Thymus (tissue), 11 donors: ENCODE measurements at regions not wholly inside any gene's neighbourhood (a gene's known extent, or its start where the extent isn't known, plus 50 kb on each side); places are given as distances from the start of the nearest gene placed in this dataset.

Experiments used
- DNase-seq, 9 donors: peaks; one replicate each; pipeline ENCODE4 v3.0.0-alpha.2; 2013; ENCODE audit warnings: low spot score in 9 of 9, low read depth in 6 of 9, missing footprints in 1 of 9
- H3K27ac ChIP-seq, 2 donors: one replicate each; pipeline ENCODE4 v1.5.1; 2013; ENCODE audit warnings: control low read depth in 1 of 2, low read depth in 1 of 2, low read length in 1 of 2, mild to moderate bottlenecking in 1 of 2, moderate library complexity in 1 of 2
- H3K27me3 ChIP-seq, 2 donors: one replicate each; pipeline ENCODE4 v1.5.1; 2013; ENCODE audit warnings: low read length in 1 of 2; ENCODE audit not compliant: control insufficient read depth in 2 of 2, insufficient read depth in 1 of 2
- H3K36me3 ChIP-seq, 2 donors: one replicate each; pipeline ENCODE4 v1.5.1; 2013; ENCODE audit warnings: low read length in 1 of 2, mild to moderate bottlenecking in 1 of 2, moderate library complexity in 1 of 2; ENCODE audit not compliant: control insufficient read depth in 2 of 2, insufficient read depth in 2 of 2
- H3K4me1 ChIP-seq, 2 donors: one replicate each; pipeline ENCODE4 v1.5.1; 2013; ENCODE audit warnings: low read length in 2 of 2; ENCODE audit not compliant: control insufficient read depth in 2 of 2, insufficient read depth in 2 of 2
- H3K4me3 ChIP-seq, 2 donors: one replicate each; pipeline ENCODE4 v1.5.1; 2013; ENCODE audit warnings: low read length in 2 of 2, control low read depth in 1 of 2, mild to moderate bottlenecking in 1 of 2
- H3K9me3 ChIP-seq, 2 donors: one replicate each; pipeline ENCODE4 v1.5.1; 2013; ENCODE audit warnings: low read length in 1 of 2, mild to moderate bottlenecking in 1 of 2; ENCODE audit not compliant: control insufficient read depth in 2 of 2, insufficient read depth in 1 of 2
- WGBS: extraction: QIAGEN DNeasy Blood & Tissue Kit; methylation state at CpG from one replicate; pipeline ENCODE4 v1.1.7; 2013; 5-methylcytosine and 5-hydroxymethylcytosine counted together
- donor health status: healthy.

- Histone ChIP-seq H3K4me1 (no peaks in the 10 kb centered on the region), H3K27me3 (no peaks in the 10 kb centered on the region), H3K27ac (no peak overlapping the region), H3K9me3 (no peaks in the 10 kb centered on the region), H3K4me3 (no peak overlapping the region), H3K36me3 (no peaks in the 10 kb centered on the region)
- WGBS, result 65% methylated on average over 3 of the region's 3 CpGs
- DNase-seq, result no peak
These were observed 664.7 kb upstream of the NEGR1 start for GRCh38 chr1:72946903-72947499.

DNA sequence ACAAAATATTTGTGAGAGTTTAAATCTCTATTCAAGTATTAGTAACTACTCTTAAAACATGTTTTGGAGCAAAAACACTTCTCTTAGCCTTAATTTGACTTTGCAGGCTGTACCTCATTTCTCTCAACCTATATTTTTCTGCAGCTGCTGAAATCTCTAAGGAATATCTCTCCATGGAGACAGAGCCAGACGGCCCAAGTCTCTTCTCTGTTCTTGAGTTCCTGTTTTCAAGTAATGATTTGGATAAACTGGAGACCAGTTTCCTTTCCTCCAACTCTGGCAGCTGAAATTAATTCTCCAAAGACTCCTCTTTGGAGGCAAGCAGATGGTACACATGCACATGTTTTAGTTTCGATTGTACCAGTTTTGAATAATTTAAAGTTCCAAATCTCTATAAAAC is 659.7 kb upstream of the NEGR1 start:
- WGBS, result 61% methylated on average over 2 of the region's 2 CpGs
- Histone ChIP-seq H3K4me1 (no peaks in the 10 kb centered on the region), H3K9me3 (no peaks in the 10 kb centered on the region), H3K36me3 (no peaks in the 10 kb centered on the region), H3K4me3 (no peak overlapping the region), H3K27ac (no peak overlapping the region), H3K27me3 (no peaks in the 10 kb centered on the region)
- DNase-seq, result no peak

DNA sequence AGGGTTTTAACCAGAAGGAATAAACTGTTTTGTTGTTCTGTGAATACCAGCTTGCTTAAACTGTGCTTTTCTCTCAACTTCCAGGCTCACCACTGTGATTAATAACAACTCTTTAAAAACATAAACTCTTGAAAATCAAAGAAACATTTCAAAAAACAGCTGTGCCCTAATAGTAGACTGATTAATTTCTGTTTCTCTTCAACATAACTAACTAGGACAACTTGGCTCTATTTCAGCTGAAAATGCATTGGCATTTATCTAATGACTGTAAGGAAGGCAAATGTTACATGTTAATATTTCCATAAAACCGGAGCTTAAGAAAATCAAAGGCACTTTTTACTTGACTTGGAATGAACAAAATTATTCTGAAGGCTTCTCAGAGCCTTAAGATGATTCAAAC is 656.1 kb upstream of the NEGR1 start:
- Histone ChIP-seq H3K4me3 (no peak overlapping the region), H3K9me3 (no peaks in the 10 kb centered on the region), H3K4me1 (no peaks in the 10 kb centered on the region), H3K27ac (no peak overlapping the region), H3K36me3 (no peaks in the 10 kb centered on the region), H3K27me3 (no peaks in the 10 kb centered on the region)
- no peak for DNase-seq
- WGBS, result 90% methylated on average over 1 of the region's 1 CpG

- H3K27me3 ChIP-seq, result no peaks in the 10 kb centered on the region
- DNase-seq, result no peak
- H3K4me1 ChIP-seq, result no peaks in the 10 kb centered on the region
- 45% methylated on average over 1 of the region's 1 CpG for WGBS
- no peaks in the 10 kb centered on the region for H3K9me3 ChIP-seq
- H3K27ac ChIP-seq, result no peak overlapping the region
- H3K4me3 ChIP-seq, result no peak overlapping the region
- H3K36me3 ChIP-seq, result no peaks in the 10 kb centered on the region
These were observed 655.6 kb upstream of the NEGR1 start for GRCh38 chr1:72937905-72938304.

- WGBS, result 96% methylated on average over 8 of the region's 8 CpGs
- no peak for DNase-seq
- H3K27me3 ChIP-seq, result no peaks in the 10 kb centered on the region
- no peaks in the 10 kb centered on the region for H3K4me1 ChIP-seq
- no peak overlapping the region for H3K27ac ChIP-seq
- no peaks in the 10 kb centered on the region for H3K9me3 ChIP-seq
- no peak overlapping the region for H3K4me3 ChIP-seq
- no peaks in the 10 kb centered on the region for H3K36me3 ChIP-seq
These were observed 654.6 kb upstream of the NEGR1 start for GRCh38 chr1:72936942-72937341.

DNA sequence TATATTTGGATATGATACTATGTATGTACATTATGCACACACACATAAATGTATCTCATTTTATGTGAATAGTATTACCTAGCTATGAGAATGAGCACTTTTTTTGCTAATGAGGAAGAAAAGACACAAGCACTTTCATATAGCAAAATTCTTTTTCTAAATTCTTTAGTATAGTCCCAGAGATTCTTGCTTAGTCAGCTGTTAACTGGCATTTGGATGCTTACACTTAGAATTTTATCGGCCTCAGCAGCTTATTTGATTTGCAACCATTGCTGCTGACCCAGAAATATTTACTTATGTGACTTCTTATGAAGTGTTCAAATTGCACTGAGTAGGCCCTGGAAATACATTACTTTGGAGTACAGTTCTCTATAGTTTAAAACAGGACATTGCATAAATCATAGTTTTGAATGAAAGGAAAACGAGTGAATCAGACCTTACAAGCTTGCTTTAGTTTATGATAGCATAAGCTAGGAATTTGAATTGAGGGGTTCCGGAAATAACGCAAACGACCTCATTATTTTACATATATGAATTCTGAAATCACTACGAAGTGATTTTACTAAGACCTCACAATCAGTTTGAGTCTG is 653.9 kb upstream of the NEGR1 start:
- H3K27me3 ChIP-seq, result no peaks in the 10 kb centered on the region
- no peak overlapping the region for H3K27ac ChIP-seq
- H3K36me3 ChIP-seq, result no peaks in the 10 kb centered on the region
- H3K4me1 ChIP-seq, result no peaks in the 10 kb centered on the region
- no peaks in the 10 kb centered on the region for H3K9me3 ChIP-seq
- DNase-seq, result no peak
- 93% methylated on average over 6 of the region's 6 CpGs for WGBS
- H3K4me3 ChIP-seq, result no peak overlapping the region

DNA sequence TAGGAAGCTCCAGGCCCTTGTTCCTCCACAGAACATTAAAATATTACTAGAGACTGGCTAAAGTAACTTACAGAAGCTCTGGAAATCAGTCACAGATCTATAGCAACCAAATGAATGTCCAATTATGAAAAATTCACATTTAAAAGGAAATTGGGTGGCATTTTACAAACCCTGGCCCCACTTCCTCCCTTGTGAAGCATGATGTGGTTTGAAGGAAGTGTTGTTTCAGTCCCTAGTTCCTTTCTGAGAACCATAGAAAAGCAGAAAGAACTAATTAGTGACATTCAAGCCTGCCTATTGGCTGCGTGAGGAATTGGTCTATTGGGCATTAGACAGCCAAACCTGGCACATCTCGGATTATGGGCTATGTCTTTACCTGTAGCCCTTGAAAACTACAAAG is 649.7 kb upstream of the NEGR1 start:
- Histone ChIP-seq H3K4me3 (no peak overlapping the region), H3K9me3 (no peaks in the 10 kb centered on the region), H3K27me3 (no peaks in the 10 kb centered on the region), H3K4me1 (no peaks in the 10 kb centered on the region), H3K27ac (no peak overlapping the region), H3K36me3 (no peaks in the 10 kb centered on the region)
- 92% methylated on average over 2 of the region's 2 CpGs for WGBS
- no peak for DNase-seq

- no peaks in the 10 kb centered on the region for H3K4me1 ChIP-seq
- no peak overlapping the region for H3K4me3 ChIP-seq
- WGBS, result 94% methylated on average over 3 of the region's 3 CpGs
These were observed 648.2 kb upstream of the NEGR1 start for GRCh38 chr1:72930528-72930927.

DNA sequence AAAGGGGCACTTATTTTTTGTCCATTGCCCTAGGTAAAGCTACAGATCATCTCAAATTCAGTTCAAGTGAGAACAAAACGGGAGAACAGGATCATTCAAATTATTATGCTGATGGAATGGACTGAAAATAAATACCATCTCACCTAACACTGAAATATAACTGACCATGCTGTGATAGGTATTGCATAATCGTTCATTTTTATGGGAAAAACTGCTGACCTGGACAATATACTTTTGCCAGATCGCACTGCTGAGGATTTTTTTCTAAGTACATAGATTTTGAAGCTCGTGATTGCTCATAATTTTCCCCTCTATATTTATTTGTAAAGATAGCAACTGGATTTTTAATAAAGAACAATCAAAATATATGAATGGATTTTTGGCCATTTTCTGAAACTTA is 636.6 kb upstream of the NEGR1 start:
- WGBS, result 65% methylated on average over 4 of the region's 4 CpGs

More at GRCh38 chr1:72930528-72930927, 648.2 kb upstream of the NEGR1 start:
- Histone ChIP-seq H3K27ac (no peak overlapping the region), H3K9me3 (no peaks in the 10 kb centered on the region), H3K36me3 (no peaks in the 10 kb centered on the region), H3K27me3 (no peaks in the 10 kb centered on the region)
- no peak for DNase-seq

More for the DNA sequence above, 636.6 kb upstream of the NEGR1 start:
- H3K4me1 ChIP-seq, result no peaks in the 10 kb centered on the region
- no peak overlapping the region for H3K4me3 ChIP-seq
- H3K36me3 ChIP-seq, result no peaks in the 10 kb centered on the region
- H3K27ac ChIP-seq, result no peak overlapping the region
- H3K9me3 ChIP-seq, result no peaks in the 10 kb centered on the region
- no peaks in the 10 kb centered on the region for H3K27me3 ChIP-seq
- no peak for DNase-seq
